ENCODE measurements at regions not wholly inside any gene's neighbourhood (a gene's known extent, or its start where the extent isn't known, plus 50 kb on each side); places are given as distances from the start of the nearest gene placed in this dataset.

DNA sequence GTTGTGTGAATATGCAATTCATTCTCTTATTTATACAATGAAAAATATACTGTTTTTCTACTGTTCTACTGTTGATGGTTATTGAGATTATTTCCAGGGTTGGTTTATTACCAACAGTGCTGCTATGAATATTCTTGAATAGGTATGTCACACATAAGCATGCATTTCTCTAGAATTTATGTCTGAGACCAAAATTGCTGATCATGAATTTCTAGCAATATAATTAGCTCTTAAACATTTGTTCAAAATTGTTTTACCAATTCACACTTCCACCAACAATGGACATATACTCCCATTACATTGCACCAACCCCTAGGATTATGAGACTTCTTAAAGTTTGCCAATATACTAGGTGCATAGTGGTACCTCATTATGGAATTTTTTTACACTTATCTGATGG, 164.1 kb upstream of the KCNQ5 start:
- H3K36me3 Mint-ChIP-seq (ENCODE audit: low read depth), result no peaks in the 10 kb centered on the region
- no peak overlapping the region for H3K27ac Mint-ChIP-seq (ENCODE audit: unreplicated experiment)
- H3K9me3 Mint-ChIP-seq (ENCODE audit: low read depth), result no peaks in the 10 kb centered on the region
- H3K27me3 Mint-ChIP-seq (ENCODE audit: low read depth), result peaks cover 38% of the 10 kb centered on the region
- DNase-seq (ENCODE audit: low spot score), result no peak
- H3K4me3 Mint-ChIP-seq (ENCODE audit: unreplicated experiment), result no peak overlapping the region
- no peaks in the 10 kb centered on the region for H3K4me1 Mint-ChIP-seq (ENCODE audit: low read depth)
- TF ChIP-seq, protein P1, sequence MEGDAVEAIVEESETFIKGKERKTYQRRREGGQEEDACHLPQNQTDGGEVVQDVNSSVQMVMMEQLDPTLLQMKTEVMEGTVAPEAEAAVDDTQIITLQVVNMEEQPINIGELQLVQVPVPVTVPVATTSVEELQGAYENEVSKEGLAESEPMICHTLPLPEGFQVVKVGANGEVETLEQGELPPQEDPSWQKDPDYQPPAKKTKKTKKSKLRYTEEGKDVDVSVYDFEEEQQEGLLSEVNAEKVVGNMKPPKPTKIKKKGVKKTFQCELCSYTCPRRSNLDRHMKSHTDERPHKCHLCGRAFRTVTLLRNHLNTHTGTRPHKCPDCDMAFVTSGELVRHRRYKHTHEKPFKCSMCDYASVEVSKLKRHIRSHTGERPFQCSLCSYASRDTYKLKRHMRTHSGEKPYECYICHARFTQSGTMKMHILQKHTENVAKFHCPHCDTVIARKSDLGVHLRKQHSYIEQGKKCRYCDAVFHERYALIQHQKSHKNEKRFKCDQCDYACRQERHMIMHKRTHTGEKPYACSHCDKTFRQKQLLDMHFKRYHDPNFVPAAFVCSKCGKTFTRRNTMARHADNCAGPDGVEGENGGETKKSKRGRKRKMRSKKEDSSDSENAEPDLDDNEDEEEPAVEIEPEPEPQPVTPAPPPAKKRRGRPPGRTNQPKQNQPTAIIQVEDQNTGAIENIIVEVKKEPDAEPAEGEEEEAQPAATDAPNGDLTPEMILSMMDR (IDR thresholded peaks at IDR 0.05), result no peak

DNA sequence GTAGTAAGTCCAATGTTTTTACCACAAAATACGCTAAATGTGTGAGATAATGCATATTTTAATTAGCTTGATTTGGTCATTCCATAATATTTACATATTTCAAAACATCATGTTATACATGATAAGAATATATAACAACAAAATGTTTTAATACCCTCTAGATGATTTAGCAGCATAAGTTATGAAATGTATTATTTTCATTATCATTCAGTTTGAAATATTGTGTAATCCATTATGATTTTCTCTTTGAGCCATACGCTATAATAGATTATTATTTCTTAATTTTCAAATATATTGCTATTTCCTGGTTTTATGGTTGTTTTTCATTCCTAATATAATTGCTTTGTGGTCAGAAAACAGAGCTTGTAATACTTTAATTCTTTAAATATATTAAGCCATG, 163.3 kb upstream of the KCNQ5 start:
- TF ChIP-seq, protein P1 (IDR thresholded peaks at IDR 0.05), result no peak
- Mint-ChIP-seq H3K9me3 (ENCODE audit: low read depth) (no peaks in the 10 kb centered on the region), H3K27ac (ENCODE audit: unreplicated experiment) (no peak overlapping the region), H3K4me1 (ENCODE audit: low read depth) (no peaks in the 10 kb centered on the region), H3K4me3 (ENCODE audit: unreplicated experiment) (no peak overlapping the region), H3K27me3 (ENCODE audit: low read depth) (peaks cover 32% of the 10 kb centered on the region), H3K36me3 (ENCODE audit: low read depth) (no peaks in the 10 kb centered on the region)
- DNase-seq (ENCODE audit: low spot score), result no peak

GRCh38 chr6:72461144-72461543, 160.7 kb upstream of the KCNQ5 start:
- TF ChIP-seq, protein P1 (IDR thresholded peaks at IDR 0.05), result no peak
- DNase-seq (ENCODE audit: low spot score), result no peak
- H3K9me3 Mint-ChIP-seq (ENCODE audit: low read depth), result no peaks in the 10 kb centered on the region
- no peak overlapping the region for H3K27ac Mint-ChIP-seq (ENCODE audit: unreplicated experiment)
- H3K27me3 Mint-ChIP-seq (ENCODE audit: low read depth), result peaks cover 32% of the 10 kb centered on the region
- H3K4me3 Mint-ChIP-seq (ENCODE audit: unreplicated experiment), result no peak overlapping the region
- no peaks in the 10 kb centered on the region for H3K36me3 Mint-ChIP-seq (ENCODE audit: low read depth)
- no peaks in the 10 kb centered on the region for H3K4me1 Mint-ChIP-seq (ENCODE audit: low read depth)

DNA sequence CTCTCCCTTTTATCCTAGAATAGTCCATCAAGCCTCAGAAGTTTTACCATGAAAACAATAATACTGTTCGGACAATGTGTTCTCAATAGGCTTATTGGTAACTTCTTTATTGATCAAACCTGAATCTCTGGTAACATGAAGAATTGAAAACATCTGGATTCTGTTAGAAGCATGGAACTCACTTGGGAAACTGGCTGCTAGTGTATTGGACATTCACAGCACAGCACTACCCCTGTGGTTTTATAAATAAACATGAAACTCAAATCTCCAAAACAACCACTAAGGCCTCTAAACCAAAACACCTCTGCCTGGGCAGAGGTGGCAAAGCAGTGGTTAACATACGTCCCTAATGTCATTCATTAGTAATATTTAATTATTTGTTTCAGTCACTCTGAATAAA, 157.6 kb upstream of the KCNQ5 start:
- peaks cover 28% of the 10 kb centered on the region for H3K27me3 Mint-ChIP-seq (ENCODE audit: low read depth)
- no peaks in the 10 kb centered on the region for H3K36me3 Mint-ChIP-seq (ENCODE audit: low read depth)
- no peak overlapping the region for H3K27ac Mint-ChIP-seq (ENCODE audit: unreplicated experiment)
- H3K4me1 Mint-ChIP-seq (ENCODE audit: low read depth), result no peaks in the 10 kb centered on the region
- no peak overlapping the region for H3K4me3 Mint-ChIP-seq (ENCODE audit: unreplicated experiment)
- no peak for DNase-seq (ENCODE audit: low spot score)
- TF ChIP-seq, protein P1 (IDR thresholded peaks at IDR 0.05), result no peak
- no peaks in the 10 kb centered on the region for H3K9me3 Mint-ChIP-seq (ENCODE audit: low read depth)

- no peak for DNase-seq (ENCODE audit: low spot score)
- Mint-ChIP-seq H3K36me3 (ENCODE audit: low read depth) (no peaks in the 10 kb centered on the region), H3K4me1 (ENCODE audit: low read depth) (no peaks in the 10 kb centered on the region), H3K27me3 (ENCODE audit: low read depth) (peaks cover 22% of the 10 kb centered on the region), H3K9me3 (ENCODE audit: low read depth) (no peaks in the 10 kb centered on the region), H3K27ac (ENCODE audit: unreplicated experiment) (no peak overlapping the region), H3K4me3 (ENCODE audit: unreplicated experiment) (no peak overlapping the region)
- TF ChIP-seq, protein P1 (IDR thresholded peaks at IDR 0.05), result no peak
Observed at GRCh38 chr6:72464791-72465691, 156.8 kb upstream of the KCNQ5 start.
